ENCODE measurements at regions not wholly inside any gene's neighbourhood (a gene's known extent, or its start where the extent isn't known, plus 50 kb on each side); places are given as distances from the start of the nearest gene placed in this dataset.
"Not testable (repeated sequence)": the region's sequence is repeated elsewhere in the genome, so short reads cannot be mapped to it uniquely, and the experiment has no call there.

DNA sequence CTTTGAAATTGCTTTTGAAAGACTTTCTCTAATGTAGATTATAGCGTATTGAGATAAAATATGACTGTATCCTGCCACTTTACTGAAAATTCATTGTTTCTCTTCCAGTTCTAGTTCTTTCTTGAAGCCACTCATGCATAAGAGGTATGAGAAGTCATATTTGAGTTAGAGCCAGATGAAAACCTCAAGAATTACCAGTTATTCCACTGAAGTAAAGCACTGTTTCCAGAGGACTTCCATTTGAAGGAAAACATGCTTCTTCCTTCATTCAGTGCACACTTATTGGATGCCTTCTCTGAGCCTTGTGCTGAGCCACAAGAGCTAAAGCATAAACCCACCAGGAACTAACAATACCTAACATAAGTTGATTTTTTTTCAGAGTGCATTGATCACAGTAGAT lies 513.4 kb downstream of the ZNF385D start:
- no peak for DNase-seq

DNA sequence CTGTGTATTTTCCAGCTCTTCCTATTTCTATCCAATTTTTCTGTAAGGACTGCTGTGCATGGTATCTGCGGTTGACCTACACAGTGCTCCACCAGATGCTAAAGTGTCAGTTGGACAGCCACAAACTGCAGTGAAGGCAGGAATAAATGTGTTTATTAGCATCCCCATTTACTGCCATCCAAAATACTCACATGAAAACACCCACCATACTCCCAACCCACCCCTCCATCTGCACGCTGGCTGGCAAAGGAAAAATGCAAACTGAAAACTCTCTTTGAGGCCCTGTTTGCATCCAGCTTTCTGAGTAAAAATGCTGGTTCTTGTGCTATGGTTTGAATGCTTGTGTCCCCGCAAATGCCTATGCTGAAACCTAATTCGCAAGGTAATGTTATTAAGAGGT lies 515.5 kb downstream of the ZNF385D start:
- no peak for DNase-seq

GRCh38 chr3:21234933-21235332 lies 516.1 kb downstream of the ZNF385D start:
- no peak for DNase-seq

- DNase-seq, result no peak
Measured at GRCh38 chr3:21229426-21230135, 521.4 kb downstream of the ZNF385D start.

DNA sequence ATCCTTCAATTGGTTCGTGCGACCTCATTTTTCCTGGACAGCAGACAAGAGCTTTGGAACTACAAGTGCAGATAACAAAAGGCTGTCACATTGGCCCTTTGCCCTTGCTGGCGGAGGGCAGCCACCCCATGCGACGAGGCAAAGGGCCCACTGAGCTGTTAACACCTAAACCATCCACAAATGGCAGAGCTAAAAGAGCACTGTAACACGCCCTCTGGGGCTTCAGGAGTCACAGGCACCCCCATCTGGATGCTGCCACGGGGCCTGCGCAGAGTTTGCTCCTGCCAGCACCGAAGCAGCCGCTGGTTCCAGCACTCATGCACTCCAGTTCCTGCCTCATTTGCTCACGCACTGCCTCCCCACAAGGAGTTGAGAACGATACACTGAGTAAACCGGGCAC lies 524.9 kb downstream of the ZNF385D start:
- no peak for DNase-seq

DNA sequence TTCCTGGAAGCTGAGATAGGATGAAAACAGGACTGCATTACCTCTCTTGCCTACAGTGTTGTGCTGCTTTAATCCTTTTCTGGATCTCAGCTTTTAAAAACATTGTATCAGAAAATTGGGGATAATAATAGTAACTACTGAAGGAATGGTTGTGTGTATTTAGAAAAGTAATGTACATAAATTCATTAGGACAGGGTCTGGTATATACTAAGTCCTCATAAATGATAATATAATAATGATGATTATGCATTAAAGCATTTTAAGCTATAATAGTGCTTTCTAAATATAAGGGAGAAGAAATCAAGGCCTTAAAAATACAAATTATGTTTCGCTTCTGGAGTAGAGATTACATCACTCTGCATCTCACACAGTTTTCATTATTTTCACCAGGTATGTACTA lies 530.1 kb downstream of the ZNF385D start:
- DNase-seq, result no peak

DNA sequence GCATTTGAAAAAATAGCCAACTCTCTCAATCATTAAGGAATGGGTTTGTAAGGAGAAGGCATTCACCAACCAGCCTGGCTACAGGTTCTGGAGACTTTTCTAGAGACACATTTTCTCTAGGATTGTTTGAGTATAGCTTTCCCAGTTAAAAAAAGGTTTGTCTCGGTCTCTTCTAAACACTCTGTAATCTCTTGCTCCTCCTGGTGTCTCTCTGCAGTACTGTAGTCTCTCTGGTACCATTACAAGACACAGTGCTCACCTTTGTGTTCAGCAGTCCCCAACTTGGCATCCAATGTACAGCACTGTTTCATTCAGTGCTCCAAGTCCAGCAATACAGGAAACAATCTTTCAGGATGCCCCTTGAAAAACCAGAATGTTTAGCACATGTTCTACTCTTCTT lies 534.4 kb downstream of the ZNF385D start:
- no peak for DNase-seq

- not testable (repeated sequence) for DNase-seq
Measured at GRCh38 chr3:21204122-21204521, 546.9 kb downstream of the ZNF385D start.

GRCh38 chr3:21195203-21195602 lies 555.8 kb downstream of the ZNF385D start:
- DNase-seq, result no peak

DNA sequence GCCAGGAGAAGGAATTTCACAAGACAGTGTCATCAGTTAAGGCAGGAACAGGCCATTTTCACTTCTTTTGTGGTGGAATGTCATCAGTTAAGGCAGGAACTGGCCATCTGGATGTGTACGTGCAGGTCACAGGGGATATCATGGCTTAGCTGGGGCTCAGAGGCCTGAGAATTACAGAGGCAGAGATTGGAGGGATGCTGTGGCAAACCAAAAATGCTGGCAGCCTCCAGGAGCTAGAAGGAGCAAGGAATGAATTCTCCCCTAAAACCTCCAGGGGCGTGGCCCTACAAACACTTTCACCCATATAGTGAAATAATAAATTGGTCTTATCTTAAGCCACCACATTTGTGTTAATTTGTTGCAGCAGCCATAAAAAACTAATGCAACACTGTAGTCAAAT lies 557.0 kb downstream of the ZNF385D start:
- not testable (repeated sequence) for DNase-seq

- DNase-seq, result no peak
Measured at GRCh38 chr3:21188459-21188858, 562.6 kb downstream of the ZNF385D start.

DNA sequence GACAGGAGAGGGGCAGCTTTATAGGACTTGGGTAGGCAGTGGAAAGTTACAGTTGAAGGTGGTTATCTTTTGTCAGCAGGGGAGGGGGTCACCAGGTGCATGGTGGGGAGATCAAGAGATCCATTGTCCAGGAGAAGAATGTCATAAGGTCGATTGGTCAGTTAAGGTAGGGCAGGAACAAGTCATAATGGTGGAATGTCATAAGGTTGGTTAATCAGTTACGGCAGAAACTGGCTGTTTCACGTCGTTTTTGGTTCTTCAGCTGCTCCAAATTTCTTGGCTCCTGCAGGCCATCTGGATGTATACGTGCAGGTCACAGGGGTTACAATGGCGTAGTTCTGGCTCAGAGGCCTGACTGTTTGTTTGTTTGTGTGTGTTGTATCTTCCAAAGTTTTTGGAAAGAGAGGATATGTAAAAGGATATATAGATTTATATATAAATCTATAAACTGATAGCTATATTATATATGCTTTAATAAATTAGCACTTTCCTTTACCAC lies 565.1 kb downstream of the ZNF385D start:
- DNase-seq, result no peak

- DNase-seq, result no peak
Measured at GRCh38 chr3:21174461-21174860, 576.5 kb downstream of the ZNF385D start.

GRCh38 chr3:21170964-21171363 lies 580.0 kb downstream of the ZNF385D start:
- DNase-seq, result no peak

- no peak for DNase-seq
Measured at GRCh38 chr3:21169948-21170347, 581.1 kb downstream of the ZNF385D start.

DNA sequence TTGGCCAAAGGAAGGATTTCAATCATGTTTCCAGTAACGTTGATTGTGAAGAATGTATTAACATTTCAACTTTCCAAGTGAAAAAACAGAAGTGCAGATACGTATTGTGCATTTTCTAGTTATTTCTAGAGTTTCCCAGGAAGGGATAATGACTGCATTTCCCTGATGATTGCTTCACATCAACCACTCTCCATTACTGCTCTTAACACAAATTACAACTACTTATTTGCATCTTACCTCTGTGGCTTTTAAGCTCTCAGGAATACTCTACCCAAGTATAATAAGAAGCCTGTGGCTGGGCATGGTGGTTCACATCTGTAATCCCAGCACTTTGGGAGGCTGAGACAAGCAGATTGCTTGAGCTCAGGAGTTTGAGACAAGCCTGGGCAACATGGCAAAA lies 582.5 kb downstream of the ZNF385D start:
- no peak for DNase-seq

GRCh38 chr3:21163956-21164355 lies 587.1 kb downstream of the ZNF385D start:
- no peak for DNase-seq

DNA sequence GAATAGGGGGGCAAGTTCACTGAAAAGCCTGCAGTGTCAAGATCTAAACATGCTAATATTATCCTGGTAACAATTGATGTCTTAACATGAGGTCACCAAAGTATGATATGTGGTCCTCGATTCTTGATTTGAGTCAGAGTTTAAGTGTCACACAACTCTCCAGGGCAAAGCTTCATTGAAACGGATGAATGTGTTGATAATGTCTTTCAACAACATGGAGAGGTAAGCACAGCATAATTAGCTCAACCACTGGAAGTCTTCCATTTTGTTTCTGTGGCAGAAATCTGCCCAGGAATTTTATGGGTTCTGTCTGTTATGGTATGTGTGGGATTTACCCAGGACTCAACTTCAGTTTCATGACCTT lies 591.5 kb downstream of the ZNF385D start:
- no peak for DNase-seq

DNA sequence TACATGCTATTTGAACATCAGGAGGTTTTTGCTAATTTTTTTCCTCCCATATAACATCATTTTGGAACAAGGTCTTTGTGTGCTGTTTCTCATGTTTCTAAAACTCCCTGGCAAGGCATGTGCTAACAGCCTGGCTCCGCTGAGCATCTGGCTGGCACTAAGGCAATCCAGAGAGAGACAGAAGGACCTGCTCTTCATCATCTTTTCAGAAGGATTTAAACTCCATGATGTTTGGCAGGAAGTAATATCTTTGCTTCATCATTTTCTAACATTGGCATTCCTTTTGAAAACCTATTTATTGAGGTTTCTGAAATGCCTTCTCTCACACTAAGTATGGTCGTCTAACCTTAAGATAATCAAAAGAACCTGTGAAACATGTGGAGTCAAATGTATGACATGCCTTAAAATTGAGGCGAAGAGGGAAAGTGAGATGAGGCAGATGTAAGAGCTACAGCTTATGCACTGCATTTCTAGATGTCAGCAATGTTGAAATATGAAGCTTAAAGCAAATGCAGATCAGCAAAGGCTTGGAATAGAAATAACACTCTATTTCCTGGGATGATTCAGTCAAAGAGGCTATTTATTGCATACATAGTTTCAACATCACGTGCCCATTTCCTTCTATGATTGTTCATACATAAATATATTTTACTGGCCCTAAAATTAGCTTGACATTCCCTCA lies 592.0 kb downstream of the ZNF385D start:
- DNase-seq, result no peak

DNA sequence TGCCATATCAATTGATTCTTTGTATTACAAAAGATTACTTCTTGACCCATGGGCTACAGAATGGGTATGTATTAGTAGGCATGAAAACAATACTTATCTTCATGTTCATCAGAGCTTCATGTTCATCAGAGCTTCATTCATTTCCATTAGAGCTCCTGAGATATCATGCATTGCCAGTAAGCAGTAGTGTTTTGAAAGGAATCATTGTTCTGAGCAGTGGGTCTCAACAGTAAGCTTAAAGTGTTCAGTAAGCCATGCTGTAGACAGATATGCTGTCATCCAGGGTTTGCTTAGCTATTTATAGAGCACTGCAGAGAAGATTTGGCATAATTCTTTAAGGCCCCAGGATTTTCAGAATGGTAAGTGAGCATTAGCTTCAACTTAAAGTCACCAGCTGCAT lies 596.1 kb downstream of the ZNF385D start:
- DNase-seq, result no peak

DNA sequence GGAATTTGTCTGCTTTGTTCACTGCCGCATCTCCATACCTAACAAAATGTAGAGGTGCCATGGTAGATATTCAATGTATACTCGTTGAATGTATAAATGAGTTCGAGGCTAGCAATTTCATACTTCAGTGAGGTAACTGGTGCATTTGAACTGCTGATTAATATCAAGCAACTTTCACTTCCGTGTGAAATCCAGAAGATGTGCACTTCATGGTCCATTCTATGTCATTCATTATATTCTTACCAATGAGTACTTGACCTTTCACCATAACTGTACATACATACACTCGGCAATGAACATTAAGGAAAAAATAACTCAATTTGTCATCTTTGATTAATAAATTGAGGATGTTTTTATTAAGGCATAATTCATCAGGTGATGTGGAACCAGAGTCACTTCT lies 598.5 kb downstream of the ZNF385D start:
- DNase-seq, result no peak

DNA sequence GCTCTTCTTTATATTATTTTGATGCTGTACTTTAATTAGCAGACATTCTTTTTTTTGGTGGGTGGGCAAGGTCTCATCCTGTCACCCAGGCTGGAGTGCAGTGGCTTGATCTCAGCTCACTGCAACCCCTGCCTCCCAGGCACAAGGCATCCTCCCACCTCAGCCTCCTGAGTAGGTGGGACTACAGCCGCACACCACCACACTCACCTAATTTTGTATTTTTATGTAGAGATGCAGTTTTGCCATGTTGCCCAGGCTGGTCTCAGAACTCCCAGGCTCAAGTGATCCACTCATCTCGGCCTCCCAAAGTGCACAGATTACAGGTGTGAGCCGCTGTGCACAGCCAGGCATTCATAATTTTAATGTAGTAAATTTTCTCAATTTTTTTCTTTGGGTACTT lies 608.1 kb downstream of the ZNF385D start:
- DNase-seq, result no peak

- no peak for DNase-seq
Measured at GRCh38 chr3:21142031-21142430, 609.0 kb downstream of the ZNF385D start.

DNA sequence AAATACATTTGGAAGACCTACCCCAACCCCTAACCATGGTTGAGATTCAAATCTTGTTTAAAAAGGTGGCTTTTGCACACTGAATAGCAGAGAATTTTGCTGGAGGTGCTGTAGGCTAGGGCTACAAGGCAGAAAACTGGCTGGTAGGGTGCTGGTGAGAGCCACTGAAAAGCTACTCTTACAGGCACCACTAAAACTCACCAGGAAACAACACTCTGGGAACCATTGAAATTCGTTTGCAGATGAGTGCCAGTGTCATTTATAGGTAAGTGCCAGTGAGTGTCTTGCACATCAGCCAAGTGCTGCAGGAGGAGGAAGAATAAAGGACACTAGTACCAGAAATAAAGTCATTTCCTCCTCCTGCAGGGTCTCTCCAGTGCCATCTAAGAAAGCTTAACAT lies 610.2 kb downstream of the ZNF385D start:
- no peak for DNase-seq

GRCh38 chr3:21138085-21138484 lies 612.9 kb downstream of the ZNF385D start:
- no peak for DNase-seq

Data from stimulated activated CD4-positive, alpha-beta T cell treated with anti-CD3 and anti-CD28 coated beads, Interleukin-2, amount 100 ng/mL, for 24 hours (primary cell).